ENCODE measurements at regions not wholly inside any gene's neighbourhood (a gene's known extent, or its start where the extent isn't known, plus 50 kb on each side); places are given as distances from the start of the nearest gene placed in this dataset.

DNA sequence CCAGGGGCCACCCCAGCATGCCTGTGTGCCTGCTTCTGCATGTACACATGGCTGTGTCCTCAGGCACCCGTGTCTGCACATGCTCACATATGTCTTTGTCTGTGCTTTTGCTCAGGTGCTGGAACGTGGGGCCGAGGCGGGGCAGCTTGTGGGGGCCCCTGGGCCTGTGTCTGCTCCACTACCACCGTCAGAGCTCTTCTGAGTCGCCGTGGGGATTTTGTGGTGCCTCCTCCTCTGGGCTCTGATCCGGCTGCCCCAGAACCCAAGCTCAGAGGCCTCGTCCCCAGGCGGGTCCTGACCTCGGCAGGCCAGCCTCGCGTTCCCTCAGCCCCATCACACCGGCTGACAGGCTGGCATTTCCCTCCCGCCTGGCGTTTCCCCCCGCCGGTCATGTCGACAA is 104.6 kb upstream of the ACTRT2 start:
- no peak for DNase-seq (ENCODE audit: low read depth in 2 of 2)

- DNase-seq (ENCODE audit: low read depth in 2 of 2): no peak
Observed at GRCh38 chr1:2917284-2917683, 104.0 kb upstream of the ACTRT2 start.

GRCh38 chr1:2918441-2918840 is 102.8 kb upstream of the ACTRT2 start:
- DNase-seq (ENCODE audit: low read depth in 2 of 2): no peak

DNA sequence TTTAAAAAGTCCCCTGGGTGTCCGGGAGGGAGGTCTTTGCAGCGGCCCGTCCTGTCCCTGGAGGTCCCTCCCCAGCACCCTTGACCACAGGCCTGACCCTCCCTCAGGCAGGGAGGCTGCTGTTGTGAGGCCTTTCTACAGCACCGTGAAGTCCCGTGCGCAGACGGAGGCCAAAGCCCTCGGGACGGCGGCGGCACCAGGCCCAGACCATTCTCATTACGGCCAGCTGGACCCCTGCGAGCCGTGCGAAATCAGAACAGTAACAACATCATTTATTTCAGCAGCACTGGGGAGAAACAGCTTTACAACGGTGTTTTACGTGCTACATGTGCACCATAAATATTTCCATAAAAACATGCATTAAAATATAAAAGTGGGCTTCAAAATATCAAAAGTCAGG is 101.4 kb upstream of the ACTRT2 start:
- DNase-seq (ENCODE audit: low read depth in 2 of 2): no peak

GRCh38 chr1:2920421-2921015 is 100.7 kb upstream of the ACTRT2 start:
- no peak for DNase-seq (ENCODE audit: low read depth in 2 of 2)

DNA sequence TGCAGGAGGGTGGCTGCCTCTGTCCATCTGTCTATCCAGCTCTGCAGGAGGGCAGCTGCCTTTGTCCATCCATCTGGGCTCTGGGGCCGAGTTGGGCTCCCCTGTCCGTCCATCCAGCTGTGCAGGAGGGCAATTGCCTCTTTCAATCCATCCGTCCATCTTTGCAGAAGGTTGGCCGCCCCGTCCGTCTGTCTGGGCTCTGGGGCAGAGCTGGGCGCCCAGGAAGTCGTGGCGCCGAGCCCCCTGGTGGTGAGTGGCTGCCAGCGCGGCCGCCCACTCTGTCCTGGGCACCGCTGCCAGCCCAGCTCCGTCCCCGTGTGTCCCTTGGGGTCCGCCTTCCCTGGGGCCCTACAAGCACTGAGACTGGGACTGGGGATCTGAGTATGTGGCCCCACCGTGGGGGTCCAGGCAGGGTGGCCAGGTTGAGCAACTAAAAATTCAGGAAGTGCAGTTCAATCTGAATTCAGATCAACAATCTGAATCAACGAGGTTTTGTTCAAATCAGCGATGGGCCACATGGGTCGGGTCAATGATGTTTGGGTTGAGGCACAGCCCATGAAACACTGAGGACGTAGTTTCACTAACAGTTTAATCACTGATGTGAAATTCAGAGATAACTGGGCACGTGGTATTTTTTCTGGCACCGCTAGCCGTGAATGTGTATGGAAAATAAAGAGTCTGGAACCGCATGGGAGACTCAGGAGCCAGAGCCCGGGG is 99.1 kb upstream of the ACTRT2 start:
- peak in 1 of 2 experiments; percentile 29 for DNase-seq (ENCODE audit: low read depth in 2 of 2)

DNA sequence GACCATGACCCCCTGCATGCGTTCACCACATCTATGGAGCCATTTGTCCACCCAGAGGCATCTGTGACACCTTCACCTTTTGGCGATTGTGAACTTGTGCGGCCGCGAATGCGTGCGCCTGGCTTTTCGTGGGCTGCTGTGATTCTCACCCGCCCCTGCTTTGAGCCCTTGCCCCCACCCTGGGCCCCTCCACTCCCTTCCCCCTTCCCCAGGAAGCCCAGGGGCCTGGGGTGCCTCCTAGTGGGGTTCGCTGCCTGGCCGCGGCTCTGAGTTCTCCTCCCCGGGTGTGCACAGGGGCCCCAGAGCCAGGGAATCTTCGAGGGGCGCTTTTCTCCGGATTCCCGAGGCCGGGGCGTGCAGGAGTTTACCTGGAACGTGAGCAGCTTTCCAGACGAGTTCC is 97.9 kb upstream of the ACTRT2 start:
- no peak for DNase-seq (ENCODE audit: low read depth in 2 of 2)

DNA sequence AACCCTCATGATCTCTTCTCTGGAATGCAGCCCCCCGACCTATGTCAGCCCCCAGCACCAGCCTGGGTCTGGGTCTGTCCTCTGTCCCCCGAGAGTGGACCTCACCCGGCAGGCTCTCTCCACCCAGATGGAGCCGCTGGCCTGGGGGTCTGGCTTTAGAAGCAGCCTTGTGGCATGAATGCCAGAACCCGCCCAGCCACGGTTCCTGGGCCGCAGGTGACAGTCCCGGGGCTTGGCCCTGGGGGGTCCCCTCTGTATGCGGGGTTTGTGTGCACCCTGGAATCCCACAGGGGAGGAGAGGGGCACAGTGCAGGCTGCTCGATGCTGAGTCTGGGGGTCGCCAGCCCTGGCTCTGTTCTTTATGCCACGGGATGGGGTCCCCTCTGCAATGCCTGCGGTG is 96.0 kb upstream of the ACTRT2 start:
- DNase-seq (ENCODE audit: low read depth in 2 of 2): no peak

DNA sequence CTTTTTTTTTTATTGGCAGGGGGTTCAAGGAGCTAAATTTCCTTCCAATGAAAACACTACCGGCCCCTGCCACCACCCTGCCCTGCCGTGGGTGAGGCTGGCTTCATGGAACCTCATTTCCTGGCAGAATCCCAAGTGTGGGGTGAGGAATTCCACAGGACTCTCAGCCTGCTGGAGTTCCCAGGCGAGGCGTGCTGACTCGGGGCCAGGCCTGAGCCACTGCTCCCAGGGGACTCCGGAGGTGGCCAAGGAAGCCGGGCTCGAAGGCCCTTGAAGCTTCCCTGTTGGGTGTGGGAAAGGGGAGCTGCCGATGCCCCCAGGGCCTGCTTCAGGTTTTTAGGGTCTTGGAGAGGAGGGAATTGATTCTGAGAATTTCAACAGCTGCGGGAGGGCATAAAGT is 95.3 kb upstream of the ACTRT2 start:
- DNase-seq (ENCODE audit: low read depth in 2 of 2): no peak

- no peak for DNase-seq (ENCODE audit: low read depth in 2 of 2)
Observed at GRCh38 chr1:2926447-2927055, 94.7 kb upstream of the ACTRT2 start.

DNA sequence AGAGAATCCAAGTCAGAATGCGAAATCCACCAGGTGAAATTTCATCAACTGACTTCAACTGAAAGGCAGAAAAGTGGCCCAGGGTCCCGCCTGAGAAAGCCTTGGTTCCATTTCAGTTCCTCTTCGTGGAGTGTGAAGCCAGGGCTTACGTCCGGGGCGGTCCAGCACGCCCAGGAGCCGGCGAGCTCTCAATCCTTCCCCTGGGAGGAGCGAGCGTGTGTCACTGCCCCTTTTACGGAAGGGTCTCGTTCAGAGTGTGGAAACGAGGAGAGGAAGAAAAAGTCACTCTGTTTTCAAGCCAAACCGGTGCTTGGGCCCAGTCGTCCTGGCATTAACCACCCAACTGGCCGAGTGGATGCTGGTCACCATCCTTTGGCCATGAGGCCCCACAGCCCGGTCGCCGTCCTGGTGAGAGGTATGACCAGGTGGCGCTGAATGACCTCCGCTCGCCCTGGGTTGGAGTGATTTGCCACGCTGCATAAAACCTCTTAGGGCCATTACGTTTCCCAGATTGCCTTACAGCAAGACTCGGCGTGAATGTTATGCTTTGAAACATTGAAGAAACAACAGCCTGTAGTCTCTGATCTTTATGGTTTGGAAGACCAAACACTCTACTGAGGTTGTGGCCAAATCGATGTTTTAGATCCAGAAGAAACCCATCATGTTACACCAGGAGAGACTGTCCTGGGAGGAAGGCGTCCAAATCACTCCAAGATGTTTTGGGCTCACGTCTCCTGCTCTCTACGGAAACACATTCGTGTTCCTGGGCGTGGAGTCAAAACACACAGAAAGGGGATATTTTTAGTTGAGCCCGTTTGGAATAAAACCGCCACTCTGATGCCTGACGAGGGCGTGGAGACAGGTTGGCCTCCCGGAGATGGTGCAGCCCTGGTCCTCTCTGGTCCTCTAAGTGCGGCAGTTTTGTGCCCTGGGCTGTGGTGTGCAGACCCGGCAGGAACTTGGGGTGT is 93.6 kb upstream of the ACTRT2 start:
- DNase-seq (ENCODE audit: low read depth in 2 of 2): no peak

GRCh38 chr1:2928366-2929325 is 92.6 kb upstream of the ACTRT2 start:
- DNase-seq (ENCODE audit: low read depth in 2 of 2): no peak

GRCh38 chr1:2929335-2929734 is 91.9 kb upstream of the ACTRT2 start:
- DNase-seq (ENCODE audit: low read depth in 2 of 2): no peak

GRCh38 chr1:2930016-2930815 is 91.1 kb upstream of the ACTRT2 start:
- no peak for DNase-seq (ENCODE audit: low read depth in 2 of 2)

- no peak for DNase-seq (ENCODE audit: low read depth in 2 of 2)
Observed at GRCh38 chr1:2930913-2931723, 90.1 kb upstream of the ACTRT2 start.

GRCh38 chr1:2931724-2932401 is 89.4 kb upstream of the ACTRT2 start:
- no peak for DNase-seq (ENCODE audit: low read depth in 2 of 2)

DNA sequence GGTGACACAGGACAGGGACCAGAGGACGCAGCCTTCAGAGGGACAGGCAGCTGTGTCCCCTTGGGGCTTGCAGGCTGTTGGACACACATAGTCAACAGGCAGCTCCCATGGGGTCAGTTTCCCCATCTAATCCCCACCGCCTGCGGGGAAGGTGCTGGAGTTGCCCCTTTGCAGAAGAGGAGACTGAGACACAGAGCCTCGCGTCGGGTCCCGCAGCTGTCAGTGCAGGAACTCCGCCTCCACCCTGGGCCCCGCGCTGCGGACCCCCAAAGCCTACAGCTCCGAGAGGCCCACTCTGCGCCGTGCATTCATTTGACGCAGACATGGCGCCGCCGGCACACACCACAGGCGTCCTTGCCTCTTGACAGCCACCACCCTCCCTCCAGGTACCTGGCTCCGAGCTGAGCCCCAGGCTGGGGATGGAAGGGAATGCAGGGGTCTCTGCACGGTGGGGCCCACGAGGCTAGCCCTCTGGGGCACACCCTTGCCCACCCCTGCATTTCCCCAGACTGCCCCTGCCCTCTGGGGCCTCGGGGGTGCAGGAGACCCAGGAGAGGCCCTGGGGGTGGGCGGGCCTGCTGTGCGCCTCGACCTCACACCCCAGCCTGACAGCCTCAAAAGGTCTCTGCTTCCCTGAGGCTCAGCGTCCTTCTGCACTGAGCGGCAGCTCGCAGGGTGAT is 88.5 kb upstream of the ACTRT2 start:
- no peak for DNase-seq (ENCODE audit: low read depth in 2 of 2)

Measured in stimulated activated CD4-positive, alpha-beta T cell treated with anti-CD3 and anti-CD28 coated beads, Interleukin-12 subunit alpha, Interleukin-12 subunit beta, amount 100 ng/mL, for 24 hours (primary cell).